Dermis microvascular lymphatic vessel endothelial cell (primary cell): ENCODE measurements at regions not wholly inside any gene's neighbourhood (a gene's known extent, or its start where the extent isn't known, plus 50 kb on each side); places are given as distances from the start of the nearest gene placed in this dataset.
"Not testable (repeated sequence)": the region's sequence is repeated elsewhere in the genome, so short reads cannot be mapped to it uniquely, and the experiment has no call there.

Source experiments
- DNase-seq, 2 donors: peaks; one replicate each; pipeline versions ENCODE4 v3.0.0 to v3.0.0-alpha.2; 2010; ENCODE audit warnings: low read depth in 2 of 2

- DNase-seq: no peak
Observed at GRCh38 chr5:38148021-38148625, 110.2 kb upstream of the EGFLAM start.

DNA sequence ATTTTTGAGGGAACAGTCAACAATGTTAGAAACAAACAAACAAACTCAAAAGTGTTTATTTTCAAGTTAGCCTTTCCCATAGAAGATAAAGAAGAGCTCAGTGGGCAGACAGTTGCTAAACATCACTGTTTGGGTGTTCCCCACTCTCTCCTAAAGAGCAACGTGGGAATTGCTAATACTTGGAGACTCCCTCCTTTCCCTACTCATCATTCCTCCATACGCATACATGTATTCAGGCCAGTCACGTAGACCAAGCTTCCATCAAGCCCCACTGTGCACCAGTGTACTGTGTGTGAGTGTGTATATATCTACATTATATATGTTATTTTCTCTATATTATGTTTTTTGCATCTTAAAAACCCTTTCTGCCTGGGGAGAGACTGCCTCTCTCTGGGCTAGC, 115.0 kb upstream of the EGFLAM start:
- no peak for DNase-seq

- DNase-seq: no peak
Observed at GRCh38 chr5:38141665-38142064, 116.7 kb upstream of the EGFLAM start.

GRCh38 chr5:38138574-38138973, 119.8 kb upstream of the EGFLAM start:
- no peak for DNase-seq

- no peak for DNase-seq
Observed at GRCh38 chr5:38135486-38136039, 122.8 kb upstream of the EGFLAM start.

DNA sequence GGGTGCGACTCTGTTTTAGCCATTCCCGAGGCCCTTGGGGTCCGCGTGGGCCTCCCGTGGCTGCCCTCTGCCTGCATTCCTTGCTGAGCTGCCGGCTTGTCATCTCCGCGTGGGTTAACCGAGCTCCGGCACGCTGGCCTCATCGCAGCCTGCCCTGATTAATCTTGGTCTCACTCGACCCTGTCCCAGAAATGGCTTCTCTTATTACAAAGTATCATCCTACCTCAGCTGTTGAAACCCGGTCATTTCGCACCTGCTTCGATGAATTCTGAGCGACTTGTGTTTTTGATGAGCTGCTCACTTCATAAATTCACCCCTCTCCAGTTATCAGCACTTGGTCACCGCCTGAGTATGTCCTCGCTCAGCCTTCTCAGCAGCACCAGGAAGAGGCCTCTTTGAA, 123.5 kb upstream of the EGFLAM start:
- DNase-seq: no peak

GRCh38 chr5:38134294-38134693, 124.1 kb upstream of the EGFLAM start:
- DNase-seq: not testable (repeated sequence)

GRCh38 chr5:38131686-38132085, 126.7 kb upstream of the EGFLAM start:
- DNase-seq: no peak

DNA sequence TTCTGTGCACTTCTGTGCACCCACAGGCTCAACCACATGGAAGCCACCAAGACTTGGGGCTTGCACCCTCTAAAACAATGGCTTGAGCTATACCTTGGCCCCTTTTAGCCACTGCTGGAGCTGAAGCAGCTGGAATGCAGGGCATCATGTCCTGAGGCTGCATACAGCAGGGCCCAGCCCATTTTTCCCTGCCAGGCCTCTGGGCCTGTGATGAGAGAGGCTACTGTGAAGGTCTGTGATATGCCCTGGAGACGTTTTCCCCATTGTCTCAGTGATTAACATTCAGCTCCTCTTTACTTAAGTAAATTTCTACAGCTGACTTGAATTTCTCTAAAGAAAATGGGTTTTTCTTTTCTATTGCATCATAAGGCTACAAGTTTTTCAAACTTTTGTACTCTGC, 134.0 kb upstream of the EGFLAM start:
- DNase-seq: no peak

GRCh38 chr5:38121420-38121819, 136.9 kb upstream of the EGFLAM start:
- no peak for DNase-seq

DNA sequence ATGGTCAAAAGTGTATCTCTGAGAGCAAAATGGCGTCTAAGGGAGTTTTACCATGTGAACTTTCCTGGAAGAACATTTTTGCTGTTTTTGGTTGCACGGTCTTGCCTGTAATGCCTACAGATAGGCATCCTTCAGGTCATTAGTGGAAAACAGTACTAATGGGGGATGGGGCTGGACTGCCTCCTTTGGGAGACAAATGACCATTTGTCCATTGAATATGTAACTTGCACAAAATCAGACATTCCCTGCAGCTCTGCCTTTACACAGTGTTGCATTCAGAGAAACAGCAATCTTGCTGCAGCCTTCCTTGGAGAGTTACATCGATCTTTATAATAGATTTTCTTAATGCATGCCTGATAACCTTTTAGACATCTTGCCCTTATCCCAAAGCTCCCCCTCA, 138.5 kb upstream of the EGFLAM start:
- DNase-seq: no peak

- DNase-seq: no peak
Observed at GRCh38 chr5:38117784-38118479, 140.4 kb upstream of the EGFLAM start.

- no peak for DNase-seq
Observed at GRCh38 chr5:38115318-38115827, 143.0 kb upstream of the EGFLAM start.

- no peak for DNase-seq
Observed at GRCh38 chr5:38113880-38114279, 144.5 kb upstream of the EGFLAM start.

- no peak for DNase-seq
Observed at GRCh38 chr5:38113456-38113855, 144.9 kb upstream of the EGFLAM start.

DNA sequence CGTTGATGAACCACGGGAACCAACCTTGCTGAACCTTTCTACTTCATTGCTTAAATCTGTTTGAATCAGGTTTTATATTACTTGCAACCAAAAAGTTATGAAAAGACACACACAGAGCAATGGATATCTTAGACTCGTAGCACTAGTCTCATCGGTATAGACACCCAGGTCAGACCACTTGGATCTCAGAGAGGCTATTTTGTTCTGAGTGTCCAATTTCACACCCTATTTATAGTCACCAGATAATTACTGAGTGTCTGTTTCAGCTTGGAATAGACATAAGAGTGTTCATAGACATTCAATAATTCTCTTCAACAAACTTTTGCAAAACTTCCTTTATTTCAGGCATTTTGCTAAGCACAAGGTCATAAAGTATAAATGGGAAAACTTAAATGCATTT, 145.4 kb upstream of the EGFLAM start:
- no peak for DNase-seq

DNA sequence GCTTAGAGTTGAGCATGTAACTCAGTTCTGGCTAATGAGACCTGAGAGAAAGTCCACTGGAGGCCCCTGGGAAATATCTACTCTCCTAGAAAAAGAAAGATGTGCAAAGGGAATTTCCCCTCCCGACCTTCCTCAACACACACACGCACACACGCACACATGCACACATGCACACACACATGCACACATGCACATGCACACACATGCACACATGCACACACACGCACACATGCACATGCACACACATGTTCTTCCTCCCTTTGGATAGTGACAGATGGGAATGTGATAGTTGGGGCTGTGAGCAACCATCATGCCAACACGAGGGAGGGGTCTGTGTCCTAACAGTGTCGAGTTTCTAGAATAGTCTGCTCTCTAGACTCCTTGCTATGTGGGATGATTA, 148.2 kb upstream of the EGFLAM start:
- no peak for DNase-seq

GRCh38 chr5:38107096-38107495, 151.3 kb upstream of the EGFLAM start:
- DNase-seq: no peak

DNA sequence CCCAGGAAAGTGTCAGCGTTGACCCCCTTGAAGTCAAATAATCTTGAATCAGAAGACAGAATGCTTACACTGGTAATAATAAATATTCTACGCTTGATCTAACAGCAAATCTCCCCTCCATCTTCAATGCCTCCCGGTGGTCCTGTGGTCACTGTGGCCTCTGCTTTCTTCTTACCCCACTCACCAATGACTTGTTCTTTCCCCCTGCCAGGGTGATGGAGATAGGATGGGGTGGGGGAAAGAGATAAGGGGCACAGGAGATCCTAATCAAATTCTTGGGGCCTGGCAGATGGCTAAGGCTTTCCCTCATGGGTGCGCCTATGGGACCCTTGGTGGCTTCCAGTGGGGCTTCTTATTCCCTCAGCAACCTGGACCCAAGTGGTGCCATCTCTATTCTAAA, 152.6 kb upstream of the EGFLAM start:
- DNase-seq: no peak

GRCh38 chr5:38105231-38105570, 153.2 kb upstream of the EGFLAM start:
- no peak for DNase-seq

DNA sequence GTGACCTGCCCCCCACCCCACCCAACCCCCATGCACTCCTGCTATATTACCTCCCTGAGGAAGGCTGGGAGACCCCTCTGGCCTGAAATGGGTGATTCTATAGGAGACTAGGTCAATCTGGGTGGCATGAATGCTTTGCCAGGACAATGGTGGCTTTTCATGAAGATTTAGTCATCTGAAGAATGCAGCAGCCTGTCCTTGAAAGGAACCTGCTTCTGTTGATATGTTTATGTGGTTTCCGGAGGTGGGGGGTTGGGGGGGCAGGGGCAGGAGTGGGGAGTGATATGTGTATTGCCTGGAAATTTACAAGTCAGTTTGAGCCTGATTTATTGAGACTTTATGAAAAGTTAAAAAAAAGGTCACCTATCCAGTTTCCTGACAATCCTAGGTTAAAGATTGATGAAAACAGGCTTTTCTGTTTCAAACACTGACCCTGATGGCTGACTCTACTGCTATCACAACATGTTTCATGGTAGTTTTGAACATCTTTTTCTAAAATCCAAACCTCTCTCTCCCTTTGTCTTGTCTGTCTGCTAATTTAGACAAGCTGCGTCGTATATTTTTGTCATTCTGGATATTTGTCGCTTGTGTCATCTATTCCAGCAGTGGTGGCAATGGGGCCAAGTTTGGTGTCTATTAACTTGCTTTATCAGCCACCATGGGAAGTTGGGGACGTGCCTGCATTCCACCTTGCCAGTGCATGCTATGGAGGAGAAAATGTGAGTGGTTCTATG, 153.7 kb upstream of the EGFLAM start:
- no peak for DNase-seq

DNA sequence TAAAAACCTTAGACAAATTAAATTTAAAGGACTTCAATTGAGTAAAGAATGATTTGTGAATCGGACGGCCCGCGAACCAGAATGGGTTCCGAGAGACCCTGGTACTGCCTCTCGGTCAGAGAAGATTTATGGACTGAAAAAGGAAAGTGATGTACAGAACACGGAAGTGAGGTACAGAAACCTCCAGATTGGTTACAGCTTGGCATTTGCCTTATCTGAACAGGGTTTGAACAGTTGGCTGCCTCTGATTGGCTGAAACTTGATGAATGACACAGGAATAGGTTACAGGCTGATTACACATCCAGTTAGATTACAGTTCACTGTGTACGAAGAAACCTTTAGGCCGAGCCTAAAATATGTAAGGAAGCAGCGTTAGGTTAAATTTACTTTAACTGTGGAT, 156.5 kb upstream of the EGFLAM start:
- no peak for DNase-seq
